22Rv1 (cell line): ENCODE measurements at regions not wholly inside any gene's neighbourhood (a gene's known extent, or its start where the extent isn't known, plus 50 kb on each side); places are given as distances from the start of the nearest gene placed in this dataset.

Source experiments
- ZFX ChIP-seq: fragments of 450-650 bp; IDR thresholded peaks from 2 replicates; pipeline ENCODE4 v1.6.1; 2017; ENCODE audit warnings: antibody characterized with exemption, borderline replicate concordance
- TF ChIP-seq, protein P1 (sequence below): fragments of 450-650 bp; IDR thresholded peaks from 2 replicates; pipeline ENCODE4 v1.5.1; 2017; ENCODE audit warnings: mild to moderate bottlenecking

DNA sequence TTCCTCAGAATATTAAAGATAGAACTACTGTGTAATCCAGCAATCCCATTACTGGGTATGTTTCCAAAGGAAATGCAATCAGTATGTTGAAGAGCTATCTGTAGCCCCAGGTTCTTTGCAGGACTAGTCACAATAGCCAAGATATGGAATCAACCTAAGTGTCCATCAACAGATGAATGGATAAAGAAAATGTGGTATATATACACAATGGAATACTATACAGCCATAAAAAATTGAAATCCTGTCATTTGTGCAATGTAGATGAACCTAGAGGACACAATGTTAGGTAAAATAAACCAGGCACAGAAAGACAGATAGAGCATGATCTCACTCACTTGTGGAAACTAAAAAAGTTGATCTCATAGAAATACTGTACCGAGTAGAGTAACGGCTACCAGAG, 306.0 kb upstream of the MARCKS start:
- TF ChIP-seq, protein P1, sequence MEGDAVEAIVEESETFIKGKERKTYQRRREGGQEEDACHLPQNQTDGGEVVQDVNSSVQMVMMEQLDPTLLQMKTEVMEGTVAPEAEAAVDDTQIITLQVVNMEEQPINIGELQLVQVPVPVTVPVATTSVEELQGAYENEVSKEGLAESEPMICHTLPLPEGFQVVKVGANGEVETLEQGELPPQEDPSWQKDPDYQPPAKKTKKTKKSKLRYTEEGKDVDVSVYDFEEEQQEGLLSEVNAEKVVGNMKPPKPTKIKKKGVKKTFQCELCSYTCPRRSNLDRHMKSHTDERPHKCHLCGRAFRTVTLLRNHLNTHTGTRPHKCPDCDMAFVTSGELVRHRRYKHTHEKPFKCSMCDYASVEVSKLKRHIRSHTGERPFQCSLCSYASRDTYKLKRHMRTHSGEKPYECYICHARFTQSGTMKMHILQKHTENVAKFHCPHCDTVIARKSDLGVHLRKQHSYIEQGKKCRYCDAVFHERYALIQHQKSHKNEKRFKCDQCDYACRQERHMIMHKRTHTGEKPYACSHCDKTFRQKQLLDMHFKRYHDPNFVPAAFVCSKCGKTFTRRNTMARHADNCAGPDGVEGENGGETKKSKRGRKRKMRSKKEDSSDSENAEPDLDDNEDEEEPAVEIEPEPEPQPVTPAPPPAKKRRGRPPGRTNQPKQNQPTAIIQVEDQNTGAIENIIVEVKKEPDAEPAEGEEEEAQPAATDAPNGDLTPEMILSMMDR: no peak
- TF ChIP-seq ZFX: no peak
